Uterus (tissue), 3 donors: ENCODE measurements at regions not wholly inside any gene's neighbourhood (a gene's known extent, or its start where the extent isn't known, plus 50 kb on each side); places are given as distances from the start of the nearest gene placed in this dataset.

Experiments used
- DNase-seq, 2 donors: peaks; one replicate each; pipeline ENCODE4 v3.0.0-alpha.2; 2019 to 2020
- H3K27ac ChIP-seq, 2 donors: fragments of 200-600 bp; sonication (generic); 1 replicate in 1 of 2; 2 replicates in 1 of 2; pipeline ENCODE4 v1.5.1; 2016 to 2018
- H3K27me3 ChIP-seq, 2 donors: fragments of 200-600 bp; sonication (generic); one replicate each; pipeline ENCODE4 v1.5.1; 2018 to 2019; ENCODE audit warnings: control low read depth in 1 of 2
- H3K36me3 ChIP-seq, 2 donors: fragments of 200-600 bp; sonication (generic); one replicate each; pipeline ENCODE4 v1.5.1; 2019; ENCODE audit warnings: control low read depth in 1 of 2
- H3K4me1 ChIP-seq, 2 donors: fragments of 200-600 bp; sonication (generic); one replicate each; pipeline ENCODE4 v1.5.1; 2018 to 2019; ENCODE audit warnings: control low read depth in 1 of 2
- H3K4me3 ChIP-seq, 2 donors: fragments of 200-600 bp; sonication (generic); 1 replicate in 1 of 2; 2 replicates in 1 of 2; pipeline ENCODE4 v1.5.1; 2018 to 2019; ENCODE audit warnings: mild to moderate bottlenecking in 1 of 2
- H3K9me3 ChIP-seq, 2 donors: fragments of 200-600 bp; sonication (generic); one replicate each; pipeline ENCODE4 v1.5.1; 2019; ENCODE audit warnings: control low read depth in 1 of 2
- POLR2A ChIP-seq, 2 donors: fragments of 450-650 bp; IDR thresholded peaks; one replicate each; pipeline ENCODE4 v1.6.1; 2016; ENCODE audit warnings: antibody characterized with exemption in 2 of 2, mild to moderate bottlenecking in 1 of 2, moderate library complexity in 1 of 2
- intact Hi-C: fragments of 100-400 bp; cut with DNase I; formaldehyde crosslinking; loops from one replicate; pipeline ENCODE4 v1.15.1; 2023; ENCODE audit warnings: low total_unique reads
- TF ChIP-seq, protein P1 (sequence below), 4 experiments: fragments of 200-600 bp in 2 of 4; fragments of 450-650 bp in 2 of 4; sonication (generic) in 2 of 4; IDR thresholded peaks; one replicate each; pipeline ENCODE4 v1.5.1; 2016 to 2019; ENCODE audit warnings: antibody characterized with exemption in 4 of 4, mild to moderate bottlenecking in 2 of 4, moderate library complexity in 1 of 4
- donor health status: DM: yes; HTN: yes; CAD: no.

DNA sequence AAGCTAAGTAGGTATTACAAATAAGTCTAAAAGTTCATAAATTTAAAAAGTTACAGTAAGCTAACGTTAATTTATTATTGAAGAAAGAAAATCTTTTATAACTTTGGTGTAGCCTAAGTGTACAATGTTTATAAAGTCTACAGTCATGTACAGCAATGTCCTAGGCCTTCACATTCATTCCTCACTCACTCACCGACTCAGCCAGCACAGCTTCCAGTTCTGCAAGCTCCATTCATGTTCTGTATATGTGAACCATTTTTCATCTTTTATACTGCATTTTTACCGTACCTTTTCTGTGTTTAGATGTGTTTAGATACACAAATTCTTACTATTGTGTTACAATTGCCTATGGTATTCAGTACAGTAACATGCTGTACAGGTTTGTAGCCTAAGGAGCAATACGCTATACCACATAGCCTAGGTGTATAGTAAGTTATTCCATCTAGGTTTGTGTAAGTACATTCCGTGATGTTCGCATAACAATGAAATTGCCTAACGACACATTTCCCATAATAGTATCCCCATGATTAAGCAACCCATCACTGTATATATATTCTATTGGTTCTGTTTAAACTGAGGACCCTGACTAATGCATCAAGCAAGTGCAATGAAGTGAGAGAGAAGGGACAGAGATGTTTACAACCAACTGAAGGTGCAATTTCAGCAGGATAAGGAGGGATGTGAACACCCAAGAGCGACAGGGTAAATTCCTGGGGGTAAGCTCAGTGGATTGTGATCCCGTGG, 88.9 kb upstream of the TRIO start:
- Histone ChIP-seq H3K4me1 (no peaks in the 10 kb centered on the region), H3K27me3 (no peaks in the 10 kb centered on the region), H3K36me3 (no peaks in the 10 kb centered on the region), H3K4me3 (no peak overlapping the region), H3K9me3 (no peaks in the 10 kb centered on the region), H3K27ac (no peak overlapping the region)
- DNase-seq, result no peak
- intact Hi-C loops, result no loop called here
- TF ChIP-seq, protein P1, sequence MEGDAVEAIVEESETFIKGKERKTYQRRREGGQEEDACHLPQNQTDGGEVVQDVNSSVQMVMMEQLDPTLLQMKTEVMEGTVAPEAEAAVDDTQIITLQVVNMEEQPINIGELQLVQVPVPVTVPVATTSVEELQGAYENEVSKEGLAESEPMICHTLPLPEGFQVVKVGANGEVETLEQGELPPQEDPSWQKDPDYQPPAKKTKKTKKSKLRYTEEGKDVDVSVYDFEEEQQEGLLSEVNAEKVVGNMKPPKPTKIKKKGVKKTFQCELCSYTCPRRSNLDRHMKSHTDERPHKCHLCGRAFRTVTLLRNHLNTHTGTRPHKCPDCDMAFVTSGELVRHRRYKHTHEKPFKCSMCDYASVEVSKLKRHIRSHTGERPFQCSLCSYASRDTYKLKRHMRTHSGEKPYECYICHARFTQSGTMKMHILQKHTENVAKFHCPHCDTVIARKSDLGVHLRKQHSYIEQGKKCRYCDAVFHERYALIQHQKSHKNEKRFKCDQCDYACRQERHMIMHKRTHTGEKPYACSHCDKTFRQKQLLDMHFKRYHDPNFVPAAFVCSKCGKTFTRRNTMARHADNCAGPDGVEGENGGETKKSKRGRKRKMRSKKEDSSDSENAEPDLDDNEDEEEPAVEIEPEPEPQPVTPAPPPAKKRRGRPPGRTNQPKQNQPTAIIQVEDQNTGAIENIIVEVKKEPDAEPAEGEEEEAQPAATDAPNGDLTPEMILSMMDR (IDR thresholded peaks at IDR 0.05), result no peak
- no peak for TF ChIP-seq POLR2A (IDR thresholded peaks at IDR 0.05)

DNA sequence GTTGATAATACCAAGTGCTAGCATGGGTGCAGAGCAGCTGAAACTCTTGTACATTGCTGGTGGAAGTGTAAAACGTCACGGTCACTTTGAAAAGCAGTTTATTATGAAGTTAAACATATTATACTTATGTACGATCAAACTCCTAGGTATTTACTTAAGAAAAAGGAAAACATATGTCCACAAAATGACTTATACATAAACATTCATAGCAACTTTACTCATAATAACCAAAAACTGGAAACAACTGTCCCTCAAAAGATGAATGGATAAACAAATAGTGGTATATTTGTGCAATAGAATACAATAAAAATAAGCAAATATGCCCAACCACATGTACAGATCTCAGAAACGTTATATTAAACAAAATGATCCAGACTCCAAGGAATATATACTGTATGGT, 92.3 kb upstream of the TRIO start:
- no peaks in the 10 kb centered on the region for H3K27me3 ChIP-seq
- no peak for TF ChIP-seq POLR2A (IDR thresholded peaks at IDR 0.05)
- TF ChIP-seq, protein P1 (IDR thresholded peaks at IDR 0.05), result no peak
- no peaks in the 10 kb centered on the region for H3K36me3 ChIP-seq
- H3K4me1 ChIP-seq, result no peaks in the 10 kb centered on the region
- H3K4me3 ChIP-seq, result no peak overlapping the region
- DNase-seq, result no peak
- intact Hi-C loops, result no loop called here
- H3K9me3 ChIP-seq, result no peaks in the 10 kb centered on the region
- H3K27ac ChIP-seq, result no peak overlapping the region

DNA sequence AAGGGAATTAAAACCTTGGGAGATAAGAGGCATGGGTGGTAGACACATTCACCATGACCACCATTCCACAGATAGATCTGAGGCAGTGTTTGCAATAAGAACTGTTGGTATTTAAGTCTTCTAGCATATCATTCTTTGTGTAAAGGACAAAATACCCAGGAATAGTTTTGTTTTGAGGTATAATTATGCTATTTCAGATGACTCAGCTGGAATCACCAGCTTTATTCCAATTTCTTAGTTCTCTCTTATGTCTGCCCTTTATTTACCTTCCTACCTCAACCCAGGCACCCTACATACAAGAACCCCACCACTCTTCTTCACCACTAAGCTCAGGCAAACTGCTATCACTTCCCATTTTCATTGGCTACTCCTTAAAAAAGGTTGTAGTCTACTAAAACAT, 94.7 kb upstream of the TRIO start:
- intact Hi-C loops, result no loop called here
- H3K27ac ChIP-seq, result no peak overlapping the region
- H3K9me3 ChIP-seq, result no peaks in the 10 kb centered on the region
- no peaks in the 10 kb centered on the region for H3K4me1 ChIP-seq
- DNase-seq, result no peak
- no peaks in the 10 kb centered on the region for H3K27me3 ChIP-seq
- no peak for TF ChIP-seq POLR2A (IDR thresholded peaks at IDR 0.05)
- TF ChIP-seq, protein P1 (IDR thresholded peaks at IDR 0.05), result no peak
- H3K4me3 ChIP-seq, result no peak overlapping the region
- H3K36me3 ChIP-seq, result no peaks in the 10 kb centered on the region

DNA sequence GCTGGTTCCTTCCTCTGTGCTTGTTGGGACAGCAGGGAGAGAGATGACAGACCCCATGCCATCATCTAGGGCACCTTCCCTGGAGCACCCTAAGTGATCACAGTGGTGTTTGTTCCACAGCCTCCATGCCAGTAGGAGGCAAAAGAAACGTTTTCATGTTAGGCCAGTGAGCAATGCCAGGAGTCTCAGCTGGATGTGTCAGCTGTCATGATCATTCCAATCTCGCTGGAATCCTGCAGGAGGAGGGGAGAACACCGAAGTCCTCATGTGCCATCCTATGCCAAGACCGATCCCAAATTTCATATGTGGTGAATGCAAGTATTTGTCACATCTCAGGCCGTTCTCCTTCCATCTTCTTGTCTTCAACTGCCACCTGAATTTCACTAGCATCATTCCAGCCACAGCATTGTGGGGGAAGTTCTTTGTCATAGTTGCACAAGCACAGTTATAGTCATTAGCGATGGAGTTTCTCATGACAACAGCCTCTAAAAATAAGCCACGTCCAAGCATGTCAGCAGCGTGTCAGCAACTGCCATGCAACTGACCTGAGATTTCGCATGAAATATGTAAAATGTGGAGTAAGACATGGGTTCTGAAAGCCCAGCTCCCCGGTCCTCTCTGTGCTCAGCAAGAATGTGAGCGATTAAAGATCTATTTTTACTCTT, 97.2 kb upstream of the DNAH5 start:
- Histone ChIP-seq H3K4me3 (no peak overlapping the region), H3K27ac (no peak overlapping the region), H3K9me3 (no peaks in the 10 kb centered on the region), H3K36me3 (no peaks in the 10 kb centered on the region), H3K27me3 (no peaks in the 10 kb centered on the region), H3K4me1 (peaks cover 0 to under 1% of the 10 kb centered on the region in 2 donors)
- TF ChIP-seq POLR2A (IDR thresholded peaks at IDR 0.05), result no peak
- TF ChIP-seq, protein P1 (IDR thresholded peaks at IDR 0.05), result no peak
- intact Hi-C loops, result no loop called here
- no peak for DNase-seq

DNA sequence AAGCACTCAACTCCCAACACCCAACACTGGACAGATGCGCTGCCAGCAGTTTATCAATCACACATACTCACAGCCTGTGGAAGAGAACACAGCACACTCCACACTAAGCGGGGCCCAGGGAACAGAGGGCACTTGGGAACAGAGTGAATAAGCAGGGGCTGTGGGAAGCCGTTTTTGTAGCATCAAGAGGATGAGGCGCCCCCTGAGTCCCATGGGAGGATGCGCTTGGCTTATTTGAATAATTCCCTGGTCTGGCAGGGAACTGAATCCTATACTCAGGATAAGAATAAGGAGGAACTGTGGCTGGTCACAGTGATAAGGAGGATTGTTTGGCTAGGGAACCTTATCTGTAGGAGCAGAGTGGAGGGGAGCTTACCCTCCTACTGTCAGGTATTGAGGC, 96.1 kb upstream of the DNAH5 start:
- Histone ChIP-seq H3K4me3 (no peak overlapping the region), H3K4me1 (peaks cover 0 to 4% of the 10 kb centered on the region in 2 donors), H3K27ac (no peak overlapping the region), H3K27me3 (no peaks in the 10 kb centered on the region), H3K36me3 (no peaks in the 10 kb centered on the region), H3K9me3 (no peaks in the 10 kb centered on the region)
- TF ChIP-seq POLR2A (IDR thresholded peaks at IDR 0.05), result no peak
- TF ChIP-seq, protein P1 (IDR thresholded peaks at IDR 0.05), result no peak
- no peak for DNase-seq
- intact Hi-C loops, result no loop called here
